GM19025 (cell line): ENCODE measurements at regions not wholly inside any gene's neighbourhood (a gene's known extent, or its start where the extent isn't known, plus 50 kb on each side); places are given as distances from the start of the nearest gene placed in this dataset.

ENCODE experiments used
- ATAC-seq: cut with Tn5 transposase; IDR thresholded peaks from one replicate; pipeline ENCODE4 v1.9.1; 2021; ENCODE audit warnings: mild to moderate bottlenecking, low read depth, moderate library complexity; ENCODE audit not compliant: unreplicated experiment

- ATAC-seq, result no peak
Measured at GRCh38 chr7:88449410-88449809, 142.7 kb upstream of the STEAP4 start.

GRCh38 chr7:88442413-88442812 lies 135.7 kb upstream of the STEAP4 start:
- no peak for ATAC-seq

- no peak for ATAC-seq
Measured at GRCh38 chr7:88437132-88437531, 130.4 kb upstream of the STEAP4 start.

GRCh38 chr7:88432301-88432700 lies 125.6 kb upstream of the STEAP4 start:
- no peak for ATAC-seq

GRCh38 chr7:88431882-88432281 lies 125.2 kb upstream of the STEAP4 start:
- ATAC-seq, result no peak

GRCh38 chr7:88429382-88429781 lies 122.7 kb upstream of the STEAP4 start:
- ATAC-seq, result no peak

- ATAC-seq, result no peak
Measured at GRCh38 chr7:88402529-88402928, 95.8 kb upstream of the STEAP4 start.

GRCh38 chr7:88401009-88401623 lies 94.4 kb upstream of the STEAP4 start:
- ATAC-seq, result peak; percentile 38

GRCh38 chr7:88399696-88400240 lies 93.1 kb upstream of the STEAP4 start:
- no peak for ATAC-seq

GRCh38 chr7:88399036-88399435 lies 92.3 kb upstream of the STEAP4 start:
- no peak for ATAC-seq

- no peak for ATAC-seq
Measured at GRCh38 chr7:88398459-88398858, 91.8 kb upstream of the STEAP4 start.

- ATAC-seq, result peak; percentile 30
Measured at GRCh38 chr7:88396948-88397322, 90.2 kb upstream of the STEAP4 start.

- ATAC-seq, result peak; percentile 53
Measured at GRCh38 chr7:88396295-88396947, 89.7 kb upstream of the STEAP4 start.

- no peak for ATAC-seq
Measured at GRCh38 chr7:88395715-88396114, 89.0 kb upstream of the STEAP4 start.

GRCh38 chr7:88391247-88391646 lies 84.6 kb upstream of the STEAP4 start:
- ATAC-seq, result no peak

GRCh38 chr7:88387368-88387767 lies 80.7 kb upstream of the STEAP4 start:
- no peak for ATAC-seq

GRCh38 chr7:88386665-88387156 lies 80.0 kb upstream of the STEAP4 start:
- ATAC-seq, result no peak

- ATAC-seq, result no peak
Measured at GRCh38 chr7:88377434-88377833, 70.7 kb upstream of the STEAP4 start.

GRCh38 chr7:88368686-88369085 lies 62.0 kb upstream of the STEAP4 start:
- no peak for ATAC-seq

GRCh38 chr7:88366845-88367244 lies 60.2 kb upstream of the STEAP4 start:
- ATAC-seq, result no peak

GRCh38 chr7:88363869-88364268 lies 57.2 kb upstream of the STEAP4 start:
- ATAC-seq, result no peak

- ATAC-seq, result no peak
Measured at GRCh38 chr7:88363249-88363648, 56.6 kb upstream of the STEAP4 start.
